H9 (cell line): ENCODE measurements at regions not wholly inside any gene's neighbourhood (a gene's known extent, or its start where the extent isn't known, plus 50 kb on each side); places are given as distances from the start of the nearest gene placed in this dataset.

ENCODE experiments used
- DNase-seq: peaks from one replicate; pipeline ENCODE4 v3.0.0-alpha.2; 2017
- H2AFZ ChIP-seq: one replicate; pipeline ENCODE4 v1.6.1; 2013; ENCODE audit warnings: mild to moderate bottlenecking, low read length, control low read depth, moderate library complexity
- H2AK5ac ChIP-seq: 2 replicates; pipeline ENCODE4 v1.6.1; 2013; ENCODE audit warnings: low read length, control low read depth, mixed read lengths; ENCODE audit not compliant: insufficient read length
- H2BK120ac ChIP-seq: one replicate; pipeline ENCODE4 v1.6.1; 2013; ENCODE audit warnings: low read depth, mild to moderate bottlenecking, low read length, control low read depth, inconsistent platforms; ENCODE audit not compliant: poor library complexity, severe bottlenecking
- H2BK12ac ChIP-seq: 2 replicates; pipeline ENCODE4 v1.6.1; 2013; ENCODE audit warnings: low read length, control low read depth, mixed read lengths, low read depth; ENCODE audit not compliant: insufficient read length
- H2BK15ac ChIP-seq: 2 replicates; pipeline ENCODE4 v1.6.1; 2013; ENCODE audit warnings: low read depth, low read length, control low read depth
- H2BK20ac ChIP-seq: one replicate; pipeline ENCODE4 v1.6.1; 2013; ENCODE audit warnings: low read depth, mild to moderate bottlenecking, low read length, control low read depth, inconsistent platforms; ENCODE audit not compliant: poor library complexity, severe bottlenecking
- H2BK5ac ChIP-seq: 2 replicates; pipeline ENCODE4 v1.6.1; 2013; ENCODE audit warnings: low read length, control low read depth, mixed read lengths; ENCODE audit not compliant: insufficient read length
- H3K14ac ChIP-seq: 2 replicates; pipeline ENCODE4 v1.6.1; 2013; ENCODE audit warnings: low read length, control low read depth; ENCODE audit not compliant: insufficient read depth
- H3K18ac ChIP-seq: 2 replicates; pipeline ENCODE4 v1.6.1; 2013; ENCODE audit warnings: low read depth, mild to moderate bottlenecking, mixed read lengths, low read length, control low read depth; ENCODE audit not compliant: insufficient read length
- H3K23ac ChIP-seq: 2 replicates; pipeline ENCODE4 v1.6.1; 2013; ENCODE audit warnings: low read length, control low read depth, mixed read lengths, low read depth; ENCODE audit not compliant: insufficient read length
- H3K23me2 ChIP-seq: 2 replicates; pipeline ENCODE4 v1.6.1; 2013; ENCODE audit warnings: low read depth, mild to moderate bottlenecking, mixed read lengths, low read length, control low read depth; ENCODE audit not compliant: insufficient read length, poor library complexity, severe bottlenecking
- H3K27ac ChIP-seq: 2 replicates; pipeline ENCODE4 v1.5.1; 2013; ENCODE audit warnings: low read length, control low read depth, mixed read lengths, low read depth; ENCODE audit not compliant: insufficient read length
- H3K27me3 ChIP-seq: 2 replicates; pipeline ENCODE4 v1.6.1; 2013; ENCODE audit warnings: low read length, control low read depth, inconsistent platforms; ENCODE audit not compliant: insufficient read depth
- H3K4ac ChIP-seq: 2 replicates; pipeline ENCODE4 v1.6.1; 2013; ENCODE audit warnings: low read depth, mild to moderate bottlenecking, control low read depth, inconsistent platforms, low read length, moderate library complexity
- H3K4me1 ChIP-seq: 2 replicates; pipeline ENCODE4 v1.6.1; 2013; ENCODE audit warnings: low read length, control low read depth, inconsistent platforms; ENCODE audit not compliant: insufficient read depth
- H3K4me2 ChIP-seq: 2 replicates; pipeline ENCODE4 v1.6.1; 2013; ENCODE audit warnings: low read length, control low read depth, mixed read lengths; ENCODE audit not compliant: insufficient read length, insufficient read depth
- H3K56ac ChIP-seq: 2 replicates; pipeline ENCODE4 v1.6.1; 2013; ENCODE audit warnings: low read depth, mild to moderate bottlenecking, mixed read lengths, low read length, control low read depth; ENCODE audit not compliant: insufficient read length
- H3K79me1 ChIP-seq: 2 replicates; pipeline ENCODE4 v1.6.1; 2013; ENCODE audit warnings: low read depth, mild to moderate bottlenecking, moderate library complexity, low read length, control low read depth, inconsistent platforms; ENCODE audit not compliant: insufficient read depth, poor library complexity, severe bottlenecking
- H3K79me2 ChIP-seq: 2 replicates; pipeline ENCODE4 v1.6.1; 2013; ENCODE audit warnings: low read length, control low read depth, inconsistent platforms; ENCODE audit not compliant: insufficient read depth
- H3K9ac ChIP-seq: 2 replicates; pipeline ENCODE4 v1.6.1; 2013; ENCODE audit warnings: low read length, control low read depth, mixed read lengths; ENCODE audit not compliant: insufficient read length; ENCODE audit errors: extremely low read depth
- H3K9me3 ChIP-seq: one replicate; pipeline ENCODE4 v1.6.1; 2013; ENCODE audit warnings: low read depth, low read length, inconsistent platforms; ENCODE audit not compliant: control insufficient read depth
- H3T11ph ChIP-seq: one replicate; pipeline ENCODE4 v1.6.1; 2013; ENCODE audit warnings: mild to moderate bottlenecking, low read length, control low read depth, inconsistent platforms
- H4K20me1 ChIP-seq: one replicate; pipeline ENCODE4 v1.6.1; 2013; ENCODE audit not compliant: control insufficient read depth, insufficient read length, insufficient read depth
- H4K5ac ChIP-seq: 2 replicates; pipeline ENCODE4 v1.6.1; 2013; ENCODE audit warnings: low read depth, mild to moderate bottlenecking, mixed read lengths, low read length, control low read depth; ENCODE audit not compliant: insufficient read length
- H4K8ac ChIP-seq: replicated peaks from 2 replicates; pipeline ENCODE4 v1.6.1; 2013; ENCODE audit warnings: low read length, control low read depth, mixed read lengths, low read depth; ENCODE audit not compliant: insufficient read length
- H4K91ac ChIP-seq: 2 replicates; pipeline ENCODE4 v1.6.1; 2013; ENCODE audit warnings: low read depth, mild to moderate bottlenecking, moderate library complexity, mixed read lengths, low read length, control low read depth; ENCODE audit not compliant: insufficient read length
- H3K27ac Mint-ChIP-seq, 3 experiments: 2 replicates in 2 of 3; 3 replicates in 1 of 3; pipeline ENCODE4 v1.8.0; 2020 to 2021; ENCODE audit warnings: mixed read lengths in 3 of 3, mild to moderate bottlenecking in 1 of 3, moderate library complexity in 1 of 3
- H3K27me3 Mint-ChIP-seq: 2 replicates; pipeline ENCODE4 v1.8.0; 2021; ENCODE audit warnings: low read depth, mild to moderate bottlenecking, moderate library complexity, mixed read lengths
- H3K36me3 Mint-ChIP-seq, 3 experiments: 2 replicates in 2 of 3; 3 replicates in 1 of 3; pipeline ENCODE4 v1.8.0; 2020 to 2021; ENCODE audit warnings: low read depth in 3 of 3, mixed read lengths in 3 of 3; ENCODE audit not compliant: insufficient read depth in 1 of 3
- H3K4me1 Mint-ChIP-seq, 2 experiments: 2 replicates each; pipeline ENCODE4 v1.8.0; 2020; ENCODE audit warnings: mixed read lengths in 2 of 2
- H3K4me3 Mint-ChIP-seq, 2 experiments: 2 replicates in 1 of 2; 3 replicates in 1 of 2; pipeline ENCODE4 v1.8.0; 2020 to 2021; ENCODE audit warnings: mild to moderate bottlenecking in 2 of 2, mixed read lengths in 2 of 2, moderate library complexity in 1 of 2
- H3K9me3 Mint-ChIP-seq, 2 experiments: 2 replicates in 1 of 2; 3 replicates in 1 of 2; pipeline ENCODE4 v1.8.0; 2020; ENCODE audit warnings: mild to moderate bottlenecking in 2 of 2, mixed read lengths in 2 of 2, moderate library complexity in 1 of 2
- WGBS: extraction: QIAGEN DNeasy Blood & Tissue Kit; methylation state at CpG from one replicate; pipeline ENCODE4 v1.1.7; 2013; ENCODE audit warnings: missing lambda C conversion rate, low lambda C conversion rate, mixed read lengths; ENCODE audit not compliant: insufficient read length; ENCODE audit errors: extremely low coverage; 5-methylcytosine and 5-hydroxymethylcytosine counted together
- TF ChIP-seq, protein P1 (sequence below): fragments of 200-600 bp; sonication (generic); conservative IDR thresholded peaks from 3 replicates; pipeline ENCODE4 v1.8.0; 2021; ENCODE audit warnings: antibody characterized with exemption, mild to moderate bottlenecking

DNA sequence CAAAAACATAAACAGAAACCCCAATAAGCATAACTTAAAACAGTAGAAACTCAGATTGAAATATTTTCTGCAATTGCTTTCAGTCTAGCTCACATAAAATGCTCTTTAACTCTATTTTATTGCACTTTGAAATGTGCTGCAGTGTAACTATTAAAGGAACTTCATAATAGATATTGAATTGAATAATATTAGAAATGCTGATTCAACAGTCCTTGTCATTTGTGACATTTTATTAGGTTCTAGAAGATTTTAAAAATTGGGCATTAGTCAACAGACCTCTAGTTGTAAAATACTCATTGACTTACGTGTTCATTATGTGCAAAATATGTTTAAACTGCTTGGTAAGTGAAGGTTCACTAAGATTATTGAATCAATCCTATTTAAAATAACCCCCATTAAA, 1422.3 kb downstream of the PLA2G4A start:
- Mint-ChIP-seq H3K36me3 (peaks cover 0 to 5% (median under 1%) of the 10 kb centered on the region in 3 experiments; a peak in 2 of 7 replicates), H3K4me3 (no peak overlapping the region), H3K4me1 (no peaks in the 10 kb centered on the region), H3K27ac (no peak overlapping the region), H3K9me3 (peaks cover 5 to 8% of the 10 kb centered on the region in 2 experiments; a peak in 4 of 5 replicates), H3K27me3 (no peaks in the 10 kb centered on the region)
- Histone ChIP-seq H4K8ac (no peak overlapping the region), H2AFZ (no peak overlapping the region), H3K4me1 (no peaks in the 10 kb centered on the region), H3K23ac (no peak overlapping the region), H4K20me1 (no peaks in the 10 kb centered on the region), H3K4ac (no peak overlapping the region), H2BK20ac (no peak overlapping the region), H3K9me3 (no peaks in the 10 kb centered on the region), H4K91ac (no peak overlapping the region), H2BK12ac (no peak overlapping the region), H2BK120ac (no peak overlapping the region), H3K23me2 (no peaks in the 10 kb centered on the region), H3K79me1 (no peaks in the 10 kb centered on the region), H3K4me2 (no peak overlapping the region), H2BK15ac (no peak overlapping the region), H3K14ac (no peak overlapping the region), H3T11ph (no peak overlapping the region), H3K27ac (no peak overlapping the region), H3K79me2 (no peaks in the 10 kb centered on the region), H3K18ac (no peak overlapping the region), H2BK5ac (no peak overlapping the region), H3K56ac (no peak overlapping the region), H4K5ac (no peak overlapping the region), H3K9ac (no peak overlapping the region), H3K27me3 (no peaks in the 10 kb centered on the region), H2AK5ac (no peak overlapping the region)
- no peak for DNase-seq
- no CpG with 5 or more reads among the region's 1 CpG for WGBS
- TF ChIP-seq, protein P1, sequence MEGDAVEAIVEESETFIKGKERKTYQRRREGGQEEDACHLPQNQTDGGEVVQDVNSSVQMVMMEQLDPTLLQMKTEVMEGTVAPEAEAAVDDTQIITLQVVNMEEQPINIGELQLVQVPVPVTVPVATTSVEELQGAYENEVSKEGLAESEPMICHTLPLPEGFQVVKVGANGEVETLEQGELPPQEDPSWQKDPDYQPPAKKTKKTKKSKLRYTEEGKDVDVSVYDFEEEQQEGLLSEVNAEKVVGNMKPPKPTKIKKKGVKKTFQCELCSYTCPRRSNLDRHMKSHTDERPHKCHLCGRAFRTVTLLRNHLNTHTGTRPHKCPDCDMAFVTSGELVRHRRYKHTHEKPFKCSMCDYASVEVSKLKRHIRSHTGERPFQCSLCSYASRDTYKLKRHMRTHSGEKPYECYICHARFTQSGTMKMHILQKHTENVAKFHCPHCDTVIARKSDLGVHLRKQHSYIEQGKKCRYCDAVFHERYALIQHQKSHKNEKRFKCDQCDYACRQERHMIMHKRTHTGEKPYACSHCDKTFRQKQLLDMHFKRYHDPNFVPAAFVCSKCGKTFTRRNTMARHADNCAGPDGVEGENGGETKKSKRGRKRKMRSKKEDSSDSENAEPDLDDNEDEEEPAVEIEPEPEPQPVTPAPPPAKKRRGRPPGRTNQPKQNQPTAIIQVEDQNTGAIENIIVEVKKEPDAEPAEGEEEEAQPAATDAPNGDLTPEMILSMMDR, result no peak
